ENCODE measurements at regions not wholly inside any gene's neighbourhood (a gene's known extent, or its start where the extent isn't known, plus 50 kb on each side); places are given as distances from the start of the nearest gene placed in this dataset.

GRCh38 chr17:77421630-77421972, 280.8 kb downstream of the SEC14L1 start:
- DNase-seq, result no peak

GRCh38 chr17:77422104-77422747, 281.5 kb downstream of the SEC14L1 start:
- no peak for DNase-seq

- no peak for DNase-seq
Observed at GRCh38 chr17:77422748-77423113, 282.0 kb downstream of the SEC14L1 start.

GRCh38 chr17:77423589-77424451, 283.1 kb downstream of the SEC14L1 start:
- no peak for DNase-seq

GRCh38 chr17:77424585-77425344, 284.0 kb downstream of the SEC14L1 start:
- DNase-seq, result peak; percentile 57

- no peak for DNase-seq
Observed at GRCh38 chr17:77425348-77425747, 284.6 kb downstream of the SEC14L1 start.

GRCh38 chr17:77425791-77426641, 285.2 kb downstream of the SEC14L1 start:
- peak; percentile 68 for DNase-seq

GRCh38 chr17:77426676-77427386, 286.1 kb downstream of the SEC14L1 start:
- peak; percentile 77 for DNase-seq

- no peak for DNase-seq
Observed at GRCh38 chr17:77427391-77427991, 286.7 kb downstream of the SEC14L1 start.

GRCh38 chr17:77428020-77428748, 287.4 kb downstream of the SEC14L1 start:
- peak; percentile 92 for DNase-seq

GRCh38 chr17:77428749-77429368, 288.1 kb downstream of the SEC14L1 start:
- DNase-seq, result no peak

- DNase-seq, result no peak
Observed at GRCh38 chr17:77429369-77429968, 288.7 kb downstream of the SEC14L1 start.

GRCh38 chr17:77429969-77430752, 289.4 kb downstream of the SEC14L1 start:
- peak; percentile 89 for DNase-seq

GRCh38 chr17:77432034-77432661, 291.4 kb downstream of the SEC14L1 start:
- no peak for DNase-seq

- no peak for DNase-seq
Observed at GRCh38 chr17:77432742-77433141, 292.0 kb downstream of the SEC14L1 start.

GRCh38 chr17:77433385-77434135, 292.8 kb downstream of the SEC14L1 start:
- DNase-seq, result no peak

- no peak for DNase-seq
Observed at GRCh38 chr17:77434136-77435114, 293.7 kb downstream of the SEC14L1 start.
